ENCODE measurements at regions not wholly inside any gene's neighbourhood (a gene's known extent, or its start where the extent isn't known, plus 50 kb on each side); places are given as distances from the start of the nearest gene placed in this dataset.
"Not testable (repeated sequence)": the region's sequence is repeated elsewhere in the genome, so short reads cannot be mapped to it uniquely, and the experiment has no call there.

- no peak for DNase-seq
Observed at GRCh38 chr3:135649361-135649760, 316.2 kb upstream of the PPP2R3A start.

- no peak for DNase-seq
Observed at GRCh38 chr3:135650309-135650708, 315.2 kb upstream of the PPP2R3A start.

GRCh38 chr3:135652388-135652787, 313.1 kb upstream of the PPP2R3A start:
- no peak for DNase-seq

- DNase-seq, result no peak
Observed at GRCh38 chr3:135655328-135655727, 310.2 kb upstream of the PPP2R3A start.

GRCh38 chr3:135658451-135658850, 307.1 kb upstream of the PPP2R3A start:
- not testable (repeated sequence) for DNase-seq

- no peak for DNase-seq
Observed at GRCh38 chr3:135667061-135667460, 298.5 kb upstream of the PPP2R3A start.

- no peak for DNase-seq
Observed at GRCh38 chr3:135674508-135674907, 291.0 kb upstream of the PPP2R3A start.

- DNase-seq, result no peak
Observed at GRCh38 chr3:135678386-135678785, 287.1 kb upstream of the PPP2R3A start.

GRCh38 chr3:135688003-135688402, 277.5 kb upstream of the PPP2R3A start:
- DNase-seq, result no peak

GRCh38 chr3:135690664-135691063, 274.9 kb upstream of the PPP2R3A start:
- DNase-seq, result no peak

GRCh38 chr3:135691240-135691639, 274.3 kb upstream of the PPP2R3A start:
- DNase-seq, result no peak

- no peak for DNase-seq
Observed at GRCh38 chr3:135694142-135694541, 271.4 kb upstream of the PPP2R3A start.

- DNase-seq, result no peak
Observed at GRCh38 chr3:135699741-135700140, 265.8 kb upstream of the PPP2R3A start.

GRCh38 chr3:135706758-135707375, 258.7 kb upstream of the PPP2R3A start:
- no peak for DNase-seq

GRCh38 chr3:135719449-135719848, 246.1 kb upstream of the PPP2R3A start:
- no peak for DNase-seq

GRCh38 chr3:135728007-135728721, 237.4 kb upstream of the PPP2R3A start:
- no peak for DNase-seq

- no peak for DNase-seq
Observed at GRCh38 chr3:135731546-135731945, 234.0 kb upstream of the PPP2R3A start.

- peak; percentile 10 for DNase-seq
Observed at GRCh38 chr3:135736740-135737139, 228.8 kb upstream of the PPP2R3A start.

- DNase-seq, result no peak
Observed at GRCh38 chr3:135739779-135740178, 225.7 kb upstream of the PPP2R3A start.

- no peak for DNase-seq
Observed at GRCh38 chr3:135740211-135740610, 225.3 kb upstream of the PPP2R3A start.

GRCh38 chr3:135740751-135741150, 224.8 kb upstream of the PPP2R3A start:
- DNase-seq, result no peak

- DNase-seq, result no peak
Observed at GRCh38 chr3:135751991-135752390, 213.5 kb upstream of the PPP2R3A start.

GRCh38 chr3:135752851-135753250, 212.7 kb upstream of the PPP2R3A start:
- no peak for DNase-seq

GRCh38 chr3:135753506-135753905, 212.0 kb upstream of the PPP2R3A start:
- no peak for DNase-seq

Measured in stimulated activated CD4-positive, alpha-beta T cell treated with anti-CD3 and anti-CD28 coated beads, Interleukin-15, amount 100 ng/mL, for 24 hours (primary cell).